Omental fat pad (tissue), 3 donors: ENCODE measurements at regions not wholly inside any gene's neighbourhood (a gene's known extent, or its start where the extent isn't known, plus 50 kb on each side); places are given as distances from the start of the nearest gene placed in this dataset.

Source experiments
- ATAC-seq: fragments of 150-250 bp; one replicate; pipeline ENCODE4 v1.9.1; 2016; ENCODE audit warnings: mild to moderate bottlenecking, moderate library complexity; ENCODE audit not compliant: low FRiP score
- DNase-seq: peaks from one replicate; pipeline ENCODE4 v3.0.0-alpha.2; 2019; ENCODE audit warnings: low spot score
- TF ChIP-seq, protein P1 (sequence below), 3 donors: fragments of 450-650 bp; IDR thresholded peaks; one replicate each; pipeline ENCODE4 v1.5.1; 2016 to 2017; ENCODE audit warnings: antibody characterized with exemption in 3 of 3, mild to moderate bottlenecking in 3 of 3, moderate library complexity in 2 of 3

DNA sequence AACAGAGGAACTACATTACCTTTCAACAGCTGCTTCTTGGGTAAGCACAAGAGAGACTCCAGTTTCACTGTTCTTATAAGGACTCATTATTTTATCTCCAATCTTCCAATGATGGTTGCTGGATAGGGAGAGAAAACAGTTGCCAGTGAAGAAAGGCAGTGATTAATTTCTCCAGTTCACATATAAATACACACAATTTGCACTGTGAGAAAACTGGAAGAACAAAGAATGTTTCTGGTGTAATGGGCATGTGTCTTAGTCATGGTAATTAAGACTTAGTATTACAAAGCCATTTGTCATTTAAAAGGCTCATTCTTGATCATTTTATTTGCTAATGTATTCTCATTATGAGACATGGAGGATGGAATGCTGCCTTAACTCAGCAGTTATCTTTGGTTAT lies 78.0 kb upstream of the FAR2 start:
- TF ChIP-seq, protein P1, sequence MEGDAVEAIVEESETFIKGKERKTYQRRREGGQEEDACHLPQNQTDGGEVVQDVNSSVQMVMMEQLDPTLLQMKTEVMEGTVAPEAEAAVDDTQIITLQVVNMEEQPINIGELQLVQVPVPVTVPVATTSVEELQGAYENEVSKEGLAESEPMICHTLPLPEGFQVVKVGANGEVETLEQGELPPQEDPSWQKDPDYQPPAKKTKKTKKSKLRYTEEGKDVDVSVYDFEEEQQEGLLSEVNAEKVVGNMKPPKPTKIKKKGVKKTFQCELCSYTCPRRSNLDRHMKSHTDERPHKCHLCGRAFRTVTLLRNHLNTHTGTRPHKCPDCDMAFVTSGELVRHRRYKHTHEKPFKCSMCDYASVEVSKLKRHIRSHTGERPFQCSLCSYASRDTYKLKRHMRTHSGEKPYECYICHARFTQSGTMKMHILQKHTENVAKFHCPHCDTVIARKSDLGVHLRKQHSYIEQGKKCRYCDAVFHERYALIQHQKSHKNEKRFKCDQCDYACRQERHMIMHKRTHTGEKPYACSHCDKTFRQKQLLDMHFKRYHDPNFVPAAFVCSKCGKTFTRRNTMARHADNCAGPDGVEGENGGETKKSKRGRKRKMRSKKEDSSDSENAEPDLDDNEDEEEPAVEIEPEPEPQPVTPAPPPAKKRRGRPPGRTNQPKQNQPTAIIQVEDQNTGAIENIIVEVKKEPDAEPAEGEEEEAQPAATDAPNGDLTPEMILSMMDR (IDR thresholded peaks at IDR 0.05) = no peak
- no peak for ATAC-seq
- DNase-seq = no peak

- ATAC-seq (no peak), DNase-seq (no peak)
Measured at GRCh38 chr12:29072631-29073030, 76.4 kb upstream of the FAR2 start.

GRCh38 chr12:29073631-29074239 lies 75.3 kb upstream of the FAR2 start:
- TF ChIP-seq, protein P1 (IDR thresholded peaks at IDR 0.05) = peak in 2 of 3 donors; percentile 40 to 50
- DNase-seq = no peak

More at GRCh38 chr12:29072631-29073030, 76.4 kb upstream of the FAR2 start:
- TF ChIP-seq, protein P1 (IDR thresholded peaks at IDR 0.05) = no peak

GRCh38 chr12:29081101-29081500 lies 68.0 kb upstream of the FAR2 start:
- ATAC-seq = no peak
- DNase-seq = no peak
- TF ChIP-seq, protein P1 (IDR thresholded peaks at IDR 0.05) = no peak

More at GRCh38 chr12:29073631-29074239, 75.3 kb upstream of the FAR2 start:
- ATAC-seq = peak; percentile 57

DNA sequence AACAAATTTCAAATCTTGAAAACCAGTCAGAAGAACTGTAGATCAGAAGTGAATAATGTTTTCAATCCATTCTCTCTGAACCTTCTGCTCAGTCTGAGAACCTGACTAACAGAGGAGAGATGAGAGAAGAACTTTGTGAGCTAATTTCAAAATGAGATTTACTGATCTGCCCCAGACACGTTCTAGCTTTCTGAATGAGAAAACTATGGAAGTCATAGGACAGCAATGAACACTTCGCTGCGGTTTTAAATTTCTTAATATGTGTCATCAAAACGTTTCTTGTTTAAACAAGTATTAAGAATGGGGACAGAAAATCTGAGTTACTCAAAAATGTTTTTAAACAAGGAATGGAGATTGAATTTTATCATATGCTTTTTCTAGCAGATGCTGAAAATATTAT lies 66.6 kb upstream of the FAR2 start:
- no peak for ATAC-seq
- TF ChIP-seq, protein P1 (IDR thresholded peaks at IDR 0.05) = no peak
- DNase-seq = no peak

GRCh38 chr12:29086325-29087271 lies 62.5 kb upstream of the FAR2 start:
- ATAC-seq (no peak), DNase-seq (no peak)
- TF ChIP-seq, protein P1 (IDR thresholded peaks at IDR 0.05) = no peak
